AG08395 (cell line): ENCODE measurements at regions not wholly inside any gene's neighbourhood (a gene's known extent, or its start where the extent isn't known, plus 50 kb on each side); places are given as distances from the start of the nearest gene placed in this dataset.
"Not testable (repeated sequence)": the region's sequence is repeated elsewhere in the genome, so short reads cannot be mapped to it uniquely, and the experiment has no call there.

ENCODE experiments used
- DNase-seq: peaks from one replicate; pipeline ENCODE4 v3.0.0; 2012; ENCODE audit warnings: mixed read lengths, low spot score

- not testable (repeated sequence) for DNase-seq
Observed at GRCh38 chr4:67412153-67412712, 133.1 kb downstream of the CENPC start.

- no peak for DNase-seq
Observed at GRCh38 chr4:67403342-67403741, 142.0 kb downstream of the CENPC start.

GRCh38 chr4:67401902-67402301 is 143.4 kb downstream of the CENPC start:
- no peak for DNase-seq

GRCh38 chr4:67397931-67398330 is 147.4 kb downstream of the CENPC start:
- DNase-seq: no peak

- DNase-seq: no peak
Observed at GRCh38 chr4:67397031-67397430, 148.3 kb downstream of the CENPC start.

- no peak for DNase-seq
Observed at GRCh38 chr4:67396008-67396407, 149.3 kb downstream of the CENPC start.

- DNase-seq: no peak
Observed at GRCh38 chr4:67394879-67395278, 150.4 kb downstream of the CENPC start.

GRCh38 chr4:67393699-67394281 is 151.5 kb downstream of the CENPC start:
- DNase-seq: peak; percentile 9

- DNase-seq: no peak
Observed at GRCh38 chr4:67393007-67393406, 152.3 kb downstream of the CENPC start.

GRCh38 chr4:67381406-67381804 is 163.9 kb downstream of the CENPC start:
- not testable (repeated sequence) for DNase-seq

- not testable (repeated sequence) for DNase-seq
Observed at GRCh38 chr4:67380702-67381405, 164.4 kb downstream of the CENPC start.

- DNase-seq: no peak
Observed at GRCh38 chr4:67380154-67380553, 165.1 kb downstream of the CENPC start.

- no peak for DNase-seq
Observed at GRCh38 chr4:67375291-67375690, 170.0 kb downstream of the CENPC start.

- DNase-seq: no peak
Observed at GRCh38 chr4:67371615-67372014, 173.7 kb downstream of the CENPC start.

GRCh38 chr4:67366311-67366861 is 178.9 kb downstream of the CENPC start:
- no peak for DNase-seq

GRCh38 chr4:67365661-67366245 is 179.6 kb downstream of the CENPC start:
- no peak for DNase-seq

GRCh38 chr4:67355806-67356205 is 189.5 kb downstream of the CENPC start:
- no peak for DNase-seq

- DNase-seq: no peak
Observed at GRCh38 chr4:67346654-67347053, 198.6 kb downstream of the CENPC start.

- no peak for DNase-seq
Observed at GRCh38 chr4:67344594-67345380, 200.5 kb downstream of the CENPC start.

- no peak for DNase-seq
Observed at GRCh38 chr4:67343199-67343598, 202.1 kb downstream of the CENPC start.

GRCh38 chr4:67342291-67342690 is 203.0 kb downstream of the CENPC start:
- DNase-seq: no peak

GRCh38 chr4:67333664-67334063 is 211.6 kb downstream of the CENPC start:
- no peak for DNase-seq
